KMS-11 (cell line): ENCODE measurements at regions not wholly inside any gene's neighbourhood (a gene's known extent, or its start where the extent isn't known, plus 50 kb on each side); places are given as distances from the start of the nearest gene placed in this dataset.
"Not testable (repeated sequence)": the region's sequence is repeated elsewhere in the genome, so short reads cannot be mapped to it uniquely, and the experiment has no call there.

Source experiments
- H2AFZ ChIP-seq: fragments of 200-600 bp; sonication (generic); 2 replicates; pipeline ENCODE4 v1.6.1; 2016; ENCODE audit warnings: antibody characterized with exemption, mixed run types, low read depth
- H3K27ac ChIP-seq: fragments of 200-600 bp; sonication (generic); 2 replicates; pipeline ENCODE4 v1.6.1; 2016; ENCODE audit warnings: mild to moderate bottlenecking, mixed run types
- H3K27me3 ChIP-seq: fragments of 200-600 bp; sonication (generic); 2 replicates; pipeline ENCODE4 v1.6.1; 2017; ENCODE audit warnings: mild to moderate bottlenecking, low read depth, mixed run types, moderate library complexity; ENCODE audit not compliant: insufficient read depth
- H3K36me3 ChIP-seq: fragments of 200-600 bp; sonication (generic); 2 replicates; pipeline ENCODE4 v1.6.1; 2017; ENCODE audit warnings: mild to moderate bottlenecking, mixed run types; ENCODE audit not compliant: insufficient read depth
- H3K4me1 ChIP-seq: fragments of 200-600 bp; sonication (generic); 2 replicates; pipeline ENCODE4 v1.6.1; 2016; ENCODE audit warnings: mild to moderate bottlenecking, low read depth, mixed run types; ENCODE audit not compliant: poor library complexity, severe bottlenecking
- H3K4me2 ChIP-seq: fragments of 200-600 bp; sonication (generic); 2 replicates; pipeline ENCODE4 v1.7.0; 2016; ENCODE audit warnings: mild to moderate bottlenecking, mixed run types
- H3K4me3 ChIP-seq: fragments of 200-600 bp; sonication (generic); IDR thresholded peaks from 2 replicates; pipeline ENCODE4 v1.6.1; 2017; ENCODE audit warnings: low read depth, low read length, mixed read lengths; ENCODE audit not compliant: insufficient read depth
- H3K79me2 ChIP-seq: fragments of 200-600 bp; sonication (generic); 2 replicates; pipeline ENCODE4 v1.6.1; 2016; ENCODE audit warnings: low read depth, mixed run types; ENCODE audit not compliant: insufficient read depth
- H3K9ac ChIP-seq: fragments of 200-600 bp; sonication (generic); 2 replicates; pipeline ENCODE4 v1.6.1; 2016; ENCODE audit warnings: mild to moderate bottlenecking, mixed run types
- H4K20me1 ChIP-seq: fragments of 200-600 bp; sonication (generic); 2 replicates; pipeline ENCODE4 v1.6.1; 2016; ENCODE audit warnings: mild to moderate bottlenecking, mixed run types; ENCODE audit not compliant: insufficient read depth
- TF ChIP-seq, protein P1 (sequence below): fragments of 200-600 bp; sonication (generic); conservative IDR thresholded peaks from 2 replicates; pipeline ENCODE4 v1.6.1; 2017; ENCODE audit warnings: low read depth, mild to moderate bottlenecking, antibody characterized with exemption, low read length, moderate library complexity, mixed read lengths

DNA sequence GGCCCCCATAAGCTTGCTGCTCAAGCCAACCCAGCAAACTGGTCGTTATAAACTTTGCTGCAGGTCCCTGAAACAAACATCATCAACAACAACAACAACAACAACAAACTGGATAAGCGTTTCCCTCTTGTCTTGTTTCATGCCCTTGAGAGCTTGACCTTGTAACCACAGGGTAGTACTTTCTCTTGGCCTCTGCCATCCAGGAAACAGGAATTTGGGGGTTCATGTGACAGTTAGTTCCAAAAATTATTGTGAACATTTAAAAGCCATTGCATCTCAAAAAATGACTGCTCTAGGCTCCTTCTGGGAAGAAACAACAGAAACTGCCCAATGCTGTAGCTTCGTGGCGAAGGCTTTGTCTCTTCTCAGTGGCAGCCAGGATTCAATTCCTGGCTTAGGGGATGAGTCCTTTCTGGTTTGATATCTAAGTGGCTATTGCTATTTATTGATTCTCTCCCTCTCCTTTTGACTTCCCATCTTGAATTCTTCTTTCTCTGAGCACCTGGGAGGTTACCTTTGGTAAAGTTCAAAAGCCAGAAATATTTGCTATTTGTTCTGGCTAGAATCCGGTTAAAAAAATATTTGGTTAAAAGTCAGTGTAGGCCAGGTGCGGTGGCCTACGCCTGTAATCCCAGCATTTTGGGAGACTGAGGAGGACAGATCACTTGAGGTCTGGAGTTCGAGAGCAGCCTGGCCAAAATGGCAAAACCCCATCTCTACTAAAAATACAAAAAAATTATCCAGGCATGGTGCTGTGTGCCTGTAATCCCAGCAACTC is 52.0 kb upstream of the CPM start:
- no peak overlapping the region for H2AFZ ChIP-seq
- H3K4me3 ChIP-seq: no peak overlapping the region
- H3K27me3 ChIP-seq: no peaks in the 10 kb centered on the region
- no peaks in the 10 kb centered on the region for H3K79me2 ChIP-seq
- H3K4me2 ChIP-seq: no peak overlapping the region
- TF ChIP-seq, protein P1, sequence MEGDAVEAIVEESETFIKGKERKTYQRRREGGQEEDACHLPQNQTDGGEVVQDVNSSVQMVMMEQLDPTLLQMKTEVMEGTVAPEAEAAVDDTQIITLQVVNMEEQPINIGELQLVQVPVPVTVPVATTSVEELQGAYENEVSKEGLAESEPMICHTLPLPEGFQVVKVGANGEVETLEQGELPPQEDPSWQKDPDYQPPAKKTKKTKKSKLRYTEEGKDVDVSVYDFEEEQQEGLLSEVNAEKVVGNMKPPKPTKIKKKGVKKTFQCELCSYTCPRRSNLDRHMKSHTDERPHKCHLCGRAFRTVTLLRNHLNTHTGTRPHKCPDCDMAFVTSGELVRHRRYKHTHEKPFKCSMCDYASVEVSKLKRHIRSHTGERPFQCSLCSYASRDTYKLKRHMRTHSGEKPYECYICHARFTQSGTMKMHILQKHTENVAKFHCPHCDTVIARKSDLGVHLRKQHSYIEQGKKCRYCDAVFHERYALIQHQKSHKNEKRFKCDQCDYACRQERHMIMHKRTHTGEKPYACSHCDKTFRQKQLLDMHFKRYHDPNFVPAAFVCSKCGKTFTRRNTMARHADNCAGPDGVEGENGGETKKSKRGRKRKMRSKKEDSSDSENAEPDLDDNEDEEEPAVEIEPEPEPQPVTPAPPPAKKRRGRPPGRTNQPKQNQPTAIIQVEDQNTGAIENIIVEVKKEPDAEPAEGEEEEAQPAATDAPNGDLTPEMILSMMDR: no peak
- H3K27ac ChIP-seq: no peak overlapping the region
- H3K9ac ChIP-seq: no peak overlapping the region
- no peaks in the 10 kb centered on the region for H3K4me1 ChIP-seq
- no peaks in the 10 kb centered on the region for H4K20me1 ChIP-seq
- no peaks in the 10 kb centered on the region for H3K36me3 ChIP-seq

DNA sequence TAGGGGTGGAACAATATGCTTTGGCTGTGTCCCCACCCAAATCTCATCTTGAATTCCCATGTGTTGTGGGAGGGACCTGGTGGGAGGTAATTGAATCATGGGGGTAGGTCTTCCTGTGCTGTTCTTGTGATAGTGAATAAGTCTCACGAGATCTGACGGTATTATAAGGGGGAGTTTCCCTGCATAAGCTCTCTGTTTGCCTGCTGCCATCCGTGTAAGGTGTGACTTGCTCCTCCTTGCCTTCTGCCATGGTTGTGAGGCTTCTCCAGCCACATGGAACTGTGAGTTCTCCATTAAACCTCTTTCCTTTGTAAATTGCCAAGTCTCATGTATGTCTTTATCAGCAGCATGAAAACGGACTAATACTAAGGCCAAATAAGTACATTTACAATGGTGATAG is 64.6 kb upstream of the CPM start:
- H3K4me3 ChIP-seq, H3K27me3 ChIP-seq, H3K4me1 ChIP-seq, H3K9ac ChIP-seq, H2AFZ ChIP-seq, H3K79me2 ChIP-seq, H4K20me1 ChIP-seq, H3K36me3 ChIP-seq, H3K4me2 ChIP-seq, H3K27ac ChIP-seq: not testable (repeated sequence)

DNA sequence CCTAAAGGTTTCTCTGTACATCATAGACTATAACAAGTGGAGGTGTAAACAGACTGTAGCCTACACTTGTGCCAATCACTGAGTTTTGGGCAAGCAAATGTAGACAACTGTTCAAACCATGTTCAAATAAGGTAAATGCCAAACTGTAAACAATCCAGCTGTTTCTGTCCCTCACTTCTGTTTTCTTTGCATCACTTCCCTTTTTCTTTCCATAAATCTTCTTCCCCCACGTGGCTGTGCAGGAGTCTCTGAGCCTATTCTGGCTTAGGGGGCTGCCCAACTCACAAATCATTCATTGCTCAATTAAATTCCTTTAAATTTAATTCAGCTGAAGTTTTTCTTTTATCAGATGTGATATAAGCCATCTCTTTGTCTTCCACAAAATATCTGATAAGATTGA is 65.1 kb upstream of the CPM start:
- TF ChIP-seq, protein P1: no peak
- H3K27me3 ChIP-seq: no peaks in the 10 kb centered on the region
- no peak overlapping the region for H3K4me2 ChIP-seq
- H3K4me1 ChIP-seq: no peaks in the 10 kb centered on the region
- no peak overlapping the region for H2AFZ ChIP-seq
- H3K27ac ChIP-seq: no peak overlapping the region
- no peak overlapping the region for H3K9ac ChIP-seq
- H3K4me3 ChIP-seq: no peak overlapping the region
- H3K36me3 ChIP-seq: no peaks in the 10 kb centered on the region
- H4K20me1 ChIP-seq: no peaks in the 10 kb centered on the region
- H3K79me2 ChIP-seq: no peaks in the 10 kb centered on the region

DNA sequence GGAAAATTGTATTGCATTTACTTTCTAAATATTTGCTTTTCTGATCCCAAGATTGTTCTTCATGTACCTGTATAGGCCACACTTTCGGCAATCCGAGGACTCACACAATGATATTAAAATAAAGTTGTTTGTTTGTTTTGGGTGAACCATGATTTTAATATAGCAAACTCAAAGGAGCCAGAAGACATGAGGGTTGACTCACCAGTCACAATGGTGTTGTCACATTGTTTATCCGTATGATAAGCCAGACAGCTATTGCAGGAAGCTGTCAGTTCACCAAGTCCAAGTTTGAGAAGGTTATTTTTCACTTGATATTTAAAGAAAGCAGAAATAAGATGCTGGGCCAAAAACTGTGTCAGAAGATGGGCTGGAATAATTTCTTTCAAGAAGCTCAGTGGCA is 67.1 kb upstream of the CPM start:
- H3K9ac ChIP-seq: no peak overlapping the region
- H3K4me2 ChIP-seq: no peak overlapping the region
- no peaks in the 10 kb centered on the region for H4K20me1 ChIP-seq
- no peak overlapping the region for H2AFZ ChIP-seq
- H3K4me3 ChIP-seq: no peak overlapping the region
- H3K79me2 ChIP-seq: no peaks in the 10 kb centered on the region
- no peaks in the 10 kb centered on the region for H3K27me3 ChIP-seq
- H3K36me3 ChIP-seq: no peaks in the 10 kb centered on the region
- TF ChIP-seq, protein P1: no peak
- H3K27ac ChIP-seq: no peak overlapping the region
- no peaks in the 10 kb centered on the region for H3K4me1 ChIP-seq

DNA sequence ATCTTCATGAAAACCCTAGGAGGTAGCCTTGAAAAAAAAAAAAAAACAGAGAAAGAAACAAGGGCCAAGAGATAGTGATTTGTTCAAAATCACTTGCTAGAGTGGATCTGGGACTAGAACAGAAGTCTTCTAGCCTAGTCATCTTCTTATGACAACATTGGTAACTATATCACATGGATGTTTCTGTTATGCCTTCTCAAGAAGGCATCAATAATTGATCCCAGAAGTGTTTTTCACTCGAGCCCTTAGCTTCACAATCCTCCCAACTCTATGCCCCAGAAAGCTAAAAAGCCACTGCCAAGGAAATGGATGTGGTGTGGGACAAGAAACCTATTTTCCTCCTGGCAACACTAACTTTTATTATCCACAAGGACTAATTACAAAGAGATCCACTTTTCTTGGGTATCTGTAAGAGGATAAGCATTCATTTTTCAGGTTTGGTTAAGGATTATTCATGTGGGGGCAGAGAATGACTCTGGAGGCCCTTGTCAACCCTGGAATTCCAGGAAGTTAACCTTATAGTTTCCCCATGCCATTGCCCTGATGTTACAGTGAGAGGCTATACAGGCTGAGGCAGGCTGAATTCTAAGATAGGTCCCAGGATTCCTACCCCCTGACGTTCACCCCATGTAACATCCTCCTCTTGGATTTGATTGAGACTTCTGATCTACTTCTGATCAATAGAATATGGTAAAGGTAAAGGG is 67.7 kb upstream of the CPM start:
- Histone ChIP-seq H3K27me3 (no peaks in the 10 kb centered on the region), H2AFZ (no peak overlapping the region), H3K79me2 (no peaks in the 10 kb centered on the region), H3K4me3 (no peak overlapping the region), H3K4me1 (no peaks in the 10 kb centered on the region), H3K36me3 (no peaks in the 10 kb centered on the region), H3K9ac (no peak overlapping the region), H3K4me2 (no peak overlapping the region), H4K20me1 (no peaks in the 10 kb centered on the region), H3K27ac (no peak overlapping the region)
- TF ChIP-seq, protein P1: no peak
